ENCODE measurements at regions not wholly inside any gene's neighbourhood (a gene's known extent, or its start where the extent isn't known, plus 50 kb on each side); places are given as distances from the start of the nearest gene placed in this dataset.

GRCh38 chr5:143920772-143921171, 108.8 kb downstream of the HMHB1 start (continued):
- TF ChIP-seq PRDM15 (CRISPR knock-in tag; IDR thresholded peaks at IDR 0.05) (no peak), CHD2 (IDR thresholded peaks at IDR 0.05; ENCODE audit: borderline replicate concordance, low read depth, low read length) (no peak), CHD4 (IDR thresholded peaks at IDR 0.05) (no peak)
- TF ChIP-seq, protein P1, sequence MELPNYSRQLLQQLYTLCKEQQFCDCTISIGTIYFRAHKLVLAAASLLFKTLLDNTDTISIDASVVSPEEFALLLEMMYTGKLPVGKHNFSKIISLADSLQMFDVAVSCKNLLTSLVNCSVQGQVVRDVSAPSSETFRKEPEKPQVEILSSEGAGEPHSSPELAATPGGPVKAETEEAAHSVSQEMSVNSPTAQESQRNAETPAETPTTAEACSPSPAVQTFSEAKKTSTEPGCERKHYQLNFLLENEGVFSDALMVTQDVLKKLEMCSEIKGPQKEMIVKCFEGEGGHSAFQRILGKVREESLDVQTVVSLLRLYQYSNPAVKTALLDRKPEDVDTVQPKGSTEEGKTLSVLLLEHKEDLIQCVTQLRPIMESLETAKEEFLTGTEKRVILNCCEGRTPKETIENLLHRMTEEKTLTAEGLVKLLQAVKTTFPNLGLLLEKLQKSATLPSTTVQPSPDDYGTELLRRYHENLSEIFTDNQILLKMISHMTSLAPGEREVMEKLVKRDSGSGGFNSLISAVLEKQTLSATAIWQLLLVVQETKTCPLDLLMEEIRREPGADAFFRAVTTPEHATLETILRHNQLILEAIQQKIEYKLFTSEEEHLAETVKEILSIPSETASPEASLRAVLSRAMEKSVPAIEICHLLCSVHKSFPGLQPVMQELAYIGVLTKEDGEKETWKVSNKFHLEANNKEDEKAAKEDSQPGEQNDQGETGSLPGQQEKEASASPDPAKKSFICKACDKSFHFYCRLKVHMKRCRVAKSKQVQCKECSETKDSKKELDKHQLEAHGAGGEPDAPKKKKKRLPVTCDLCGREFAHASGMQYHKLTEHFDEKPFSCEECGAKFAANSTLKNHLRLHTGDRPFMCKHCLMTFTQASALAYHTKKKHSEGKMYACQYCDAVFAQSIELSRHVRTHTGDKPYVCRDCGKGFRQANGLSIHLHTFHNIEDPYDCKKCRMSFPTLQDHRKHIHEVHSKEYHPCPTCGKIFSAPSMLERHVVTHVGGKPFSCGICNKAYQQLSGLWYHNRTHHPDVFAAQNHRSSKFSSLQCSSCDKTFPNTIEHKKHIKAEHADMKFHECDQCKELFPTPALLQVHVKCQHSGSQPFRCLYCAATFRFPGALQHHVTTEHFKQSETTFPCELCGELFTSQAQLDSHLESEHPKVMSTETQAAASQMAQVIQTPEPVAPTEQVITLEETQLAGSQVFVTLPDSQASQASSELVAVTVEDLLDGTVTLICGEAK (IDR thresholded peaks at IDR 0.05; ENCODE audit: borderline replicate concordance) = no peak
- TF ChIP-seq, protein P2, sequence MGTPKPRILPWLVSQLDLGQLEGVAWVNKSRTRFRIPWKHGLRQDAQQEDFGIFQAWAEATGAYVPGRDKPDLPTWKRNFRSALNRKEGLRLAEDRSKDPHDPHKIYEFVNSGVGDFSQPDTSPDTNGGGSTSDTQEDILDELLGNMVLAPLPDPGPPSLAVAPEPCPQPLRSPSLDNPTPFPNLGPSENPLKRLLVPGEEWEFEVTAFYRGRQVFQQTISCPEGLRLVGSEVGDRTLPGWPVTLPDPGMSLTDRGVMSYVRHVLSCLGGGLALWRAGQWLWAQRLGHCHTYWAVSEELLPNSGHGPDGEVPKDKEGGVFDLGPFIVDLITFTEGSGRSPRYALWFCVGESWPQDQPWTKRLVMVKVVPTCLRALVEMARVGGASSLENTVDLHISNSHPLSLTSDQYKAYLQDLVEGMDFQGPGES (IDR thresholded peaks at IDR 0.05) = no peak

Measured in GM12878 (cell line).